CD4-positive, alpha-beta T cell (primary cell): ENCODE measurements at regions not wholly inside any gene's neighbourhood (a gene's known extent, or its start where the extent isn't known, plus 50 kb on each side); places are given as distances from the start of the nearest gene placed in this dataset.

Experiments
- ATAC-seq: fragments of 200-7000 bp; cut with Tn5 transposase; one replicate; pipeline ENCODE4 v1.10.0; 2022; ENCODE audit warnings: mild to moderate bottlenecking; ENCODE audit not compliant: poor library complexity
- CTCF ChIA-PET: fragments of 350-600 bp; sonication (Branson Sonifier 250); formaldehyde crosslinking; loops from one replicate; lab custom pipeline; 2021; ENCODE audit warnings: antibody characterized with exemption, inconsistent platforms; lab: Charles Lee
- POLR2A ChIA-PET: fragments of 350-600 bp; sonication (Branson Sonifier 250); formaldehyde crosslinking; loops from one replicate; lab custom pipeline; 2021; ENCODE audit warnings: antibody characterized with exemption, inconsistent platforms; lab: Charles Lee
- DNase-seq, 14 experiments: peaks; one replicate each; pipeline ENCODE4 v3.0.0-alpha.2; 2013 to 2020; ENCODE audit warnings: mixed read lengths in 2 of 14
- H3K27ac ChIP-seq, 2 donors: one replicate each; pipeline versions ENCODE4 v1.5.1 to v1.7.0; 2013; ENCODE audit warnings: low read length in 2 of 2, low read depth in 1 of 2, mild to moderate bottlenecking in 1 of 2
- H3K27me3 ChIP-seq, 2 experiments: 1 replicate in 1 of 2; 2 replicates in 1 of 2; pipeline versions ENCODE4 v1.6.1 to v1.7.0; 2013; ENCODE audit warnings: low read length in 2 of 2, control low read depth in 1 of 2, mild to moderate bottlenecking in 1 of 2, moderate library complexity in 1 of 2; ENCODE audit not compliant: insufficient read depth in 2 of 2, control insufficient read depth in 1 of 2
- H3K36me3 ChIP-seq: one replicate; pipeline ENCODE4 v1.6.1; 2013; ENCODE audit warnings: low read length, control low read depth; ENCODE audit not compliant: insufficient read depth
- H3K4me1 ChIP-seq: one replicate; pipeline ENCODE4 v1.6.1; 2013; ENCODE audit warnings: low read length, control low read depth; ENCODE audit not compliant: insufficient read depth
- H3K4me3 ChIP-seq: one replicate; pipeline ENCODE4 v1.5.1; 2013; ENCODE audit warnings: mild to moderate bottlenecking, low read length, moderate library complexity
- H3K9me3 ChIP-seq, 2 experiments: 1 replicate in 1 of 2; 2 replicates in 1 of 2; pipeline versions ENCODE4 v1.6.1 to v1.7.0; 2013; ENCODE audit warnings: low read length in 2 of 2, mild to moderate bottlenecking in 2 of 2, control low read depth in 1 of 2, moderate library complexity in 1 of 2; ENCODE audit not compliant: control insufficient read depth in 1 of 2, insufficient read depth in 1 of 2
- H3K27ac Mint-ChIP-seq: one replicate; pipeline ENCODE4 v1.8.0; 2020; ENCODE audit warnings: mixed read lengths
- H3K27me3 Mint-ChIP-seq: one replicate; pipeline ENCODE4 v1.8.0; 2021; ENCODE audit warnings: mixed read lengths
- H3K36me3 Mint-ChIP-seq: one replicate; pipeline ENCODE4 v1.8.0; 2021; ENCODE audit warnings: low read depth, mixed read lengths
- H3K4me1 Mint-ChIP-seq: one replicate; pipeline ENCODE4 v1.8.0; 2021; ENCODE audit warnings: low read depth, mixed read lengths
- H3K4me3 Mint-ChIP-seq: one replicate; pipeline ENCODE4 v1.8.0; 2020; ENCODE audit warnings: mild to moderate bottlenecking, mixed read lengths
- H3K9me3 Mint-ChIP-seq: one replicate; pipeline ENCODE4 v1.8.0; 2020; ENCODE audit warnings: mixed read lengths
- CTCF ChIP-seq: fragments of 200-600 bp; IDR thresholded peaks from one replicate; pipeline ENCODE4 v1.8.0; 2022; ENCODE audit warnings: antibody characterized with exemption, mild to moderate bottlenecking
- intact Hi-C, 2 experiments: fragments of 100-400 bp; cut with DNase I in 1 of 2; cut with micrococcal nuclease in 1 of 2; formaldehyde crosslinking; loops; one replicate each; pipeline versions ENCODE4 v1.15.1 to v1.9.0; 2023 to 2025; cut with DNase I, micrococcal nuclease

GRCh38 chr5:92504346-92504745 is 1076.7 kb downstream of the NR2F1-AS1 start:
- Mint-ChIP-seq H3K9me3 (peaks cover 5% of the 10 kb centered on the region), H3K27ac (no peak overlapping the region), H3K27me3 (no peaks in the 10 kb centered on the region), H3K4me3 (no peak overlapping the region), H3K36me3 (no peaks in the 10 kb centered on the region), H3K4me1 (no peaks in the 10 kb centered on the region)
- Histone ChIP-seq H3K4me3 (no peak overlapping the region), H3K36me3 (no peaks in the 10 kb centered on the region), H3K27ac (no peak overlapping the region), H3K27me3 (no peaks in the 10 kb centered on the region), H3K9me3 (peaks cover 0 to under 1% of the 10 kb centered on the region in 2 experiments), H3K4me1 (no peaks in the 10 kb centered on the region)
- POLR2A ChIA-PET: no interaction called here
- intact Hi-C loops: no loop called here
- no peak for TF ChIP-seq CTCF
- DNase-seq (no peak), ATAC-seq (no peak)
- CTCF ChIA-PET: no interaction called here

GRCh38 chr5:92500752-92501151 is 1080.3 kb downstream of the NR2F1-AS1 start:
- intact Hi-C loops: no loop called here
- Histone ChIP-seq H3K36me3 (no peaks in the 10 kb centered on the region), H3K27me3 (no peaks in the 10 kb centered on the region), H3K4me1 (no peaks in the 10 kb centered on the region), H3K27ac (no peak overlapping the region), H3K9me3 (no peaks in the 10 kb centered on the region), H3K4me3 (no peak overlapping the region)
- ChIA-PET CTCF (no interaction called here), POLR2A (no interaction called here)
- no peak for DNase-seq
- no peak for ATAC-seq
- TF ChIP-seq CTCF: no peak
- Mint-ChIP-seq H3K4me3 (no peak overlapping the region), H3K36me3 (no peaks in the 10 kb centered on the region), H3K9me3 (no peaks in the 10 kb centered on the region), H3K4me1 (no peaks in the 10 kb centered on the region), H3K27me3 (no peaks in the 10 kb centered on the region), H3K27ac (no peak overlapping the region)

DNA sequence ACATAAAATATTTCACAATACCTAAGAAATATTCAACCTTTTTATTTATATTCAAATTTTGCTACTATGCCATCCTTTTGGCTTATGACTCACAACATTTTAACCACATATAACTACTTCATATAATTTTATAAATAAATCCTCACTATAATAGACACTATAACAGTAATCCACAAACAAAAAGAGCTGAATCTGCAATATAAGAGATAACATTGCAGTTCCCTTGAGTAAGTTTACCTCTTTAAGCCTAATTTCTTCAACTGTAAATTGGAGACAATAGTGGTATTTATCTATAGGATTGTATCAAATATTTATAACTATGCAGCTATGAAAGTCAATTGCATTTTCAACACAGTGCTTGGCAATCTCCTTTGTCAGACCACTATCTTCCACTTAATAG is 1084.5 kb downstream of the NR2F1-AS1 start:
- Histone ChIP-seq H3K9me3 (no peaks in the 10 kb centered on the region), H3K4me3 (no peak overlapping the region), H3K36me3 (no peaks in the 10 kb centered on the region), H3K27ac (no peak overlapping the region), H3K4me1 (no peaks in the 10 kb centered on the region), H3K27me3 (no peaks in the 10 kb centered on the region)
- DNase-seq (no peak), ATAC-seq (no peak)
- Mint-ChIP-seq H3K27me3 (no peaks in the 10 kb centered on the region), H3K4me3 (no peak overlapping the region), H3K4me1 (no peaks in the 10 kb centered on the region), H3K36me3 (no peaks in the 10 kb centered on the region), H3K27ac (no peak overlapping the region), H3K9me3 (no peaks in the 10 kb centered on the region)
- CTCF ChIA-PET: no interaction called here
- POLR2A ChIA-PET: no interaction called here
- no peak for TF ChIP-seq CTCF
- intact Hi-C loops: no loop called here
